ENCODE measurements at regions not wholly inside any gene's neighbourhood (a gene's known extent, or its start where the extent isn't known, plus 50 kb on each side); places are given as distances from the start of the nearest gene placed in this dataset.
A peak's percentile ranks its signal among the peaks of the same experiment; 100 is the strongest.
"Not testable (repeated sequence)": the region's sequence is repeated elsewhere in the genome, so short reads cannot be mapped to it uniquely, and the experiment has no call there.

DNA sequence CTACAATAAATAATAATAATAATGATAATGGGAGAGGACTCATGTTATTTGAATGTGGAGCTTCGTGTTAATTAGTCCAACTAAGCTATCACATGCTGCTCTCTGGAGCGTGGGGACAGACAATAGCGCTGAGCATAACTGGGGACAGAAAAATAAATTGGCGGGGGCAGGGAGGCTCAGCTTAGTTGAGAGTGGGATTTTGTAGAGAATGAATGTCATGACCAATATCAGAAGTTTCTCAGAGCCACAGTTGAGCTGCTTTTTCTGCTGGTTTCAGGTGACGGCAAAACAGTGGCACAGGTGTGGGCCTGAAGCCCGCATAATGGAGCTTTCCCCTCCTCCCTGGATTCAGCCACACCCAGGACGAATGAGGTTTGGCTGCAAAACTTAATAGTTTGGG, 111.1 kb upstream of the CAB39 start:
- FAIRE-seq (no peak), DNase-seq (no peak), ATAC-seq (no peak)
- no peaks in the 10 kb centered on the region for H3K4me1 ChIP-seq
- intact Hi-C loops (cut with DNase I): no loop called here
- no peak overlapping the region for H3K27ac ChIP-seq
- no peak overlapping the region for H3K4me3 ChIP-seq
- WGBS, 2 donors: 87 to 90% methylated on average over 7 of the region's 7 CpGs
- H3K36me3 ChIP-seq: no peaks in the 10 kb centered on the region
- H3K9me3 ChIP-seq: no peaks in the 10 kb centered on the region
- TF ChIP-seq, protein P1, sequence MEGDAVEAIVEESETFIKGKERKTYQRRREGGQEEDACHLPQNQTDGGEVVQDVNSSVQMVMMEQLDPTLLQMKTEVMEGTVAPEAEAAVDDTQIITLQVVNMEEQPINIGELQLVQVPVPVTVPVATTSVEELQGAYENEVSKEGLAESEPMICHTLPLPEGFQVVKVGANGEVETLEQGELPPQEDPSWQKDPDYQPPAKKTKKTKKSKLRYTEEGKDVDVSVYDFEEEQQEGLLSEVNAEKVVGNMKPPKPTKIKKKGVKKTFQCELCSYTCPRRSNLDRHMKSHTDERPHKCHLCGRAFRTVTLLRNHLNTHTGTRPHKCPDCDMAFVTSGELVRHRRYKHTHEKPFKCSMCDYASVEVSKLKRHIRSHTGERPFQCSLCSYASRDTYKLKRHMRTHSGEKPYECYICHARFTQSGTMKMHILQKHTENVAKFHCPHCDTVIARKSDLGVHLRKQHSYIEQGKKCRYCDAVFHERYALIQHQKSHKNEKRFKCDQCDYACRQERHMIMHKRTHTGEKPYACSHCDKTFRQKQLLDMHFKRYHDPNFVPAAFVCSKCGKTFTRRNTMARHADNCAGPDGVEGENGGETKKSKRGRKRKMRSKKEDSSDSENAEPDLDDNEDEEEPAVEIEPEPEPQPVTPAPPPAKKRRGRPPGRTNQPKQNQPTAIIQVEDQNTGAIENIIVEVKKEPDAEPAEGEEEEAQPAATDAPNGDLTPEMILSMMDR (IDR thresholded peaks at IDR 0.05): no peak
- H3K27me3 ChIP-seq: no peaks in the 10 kb centered on the region

DNA sequence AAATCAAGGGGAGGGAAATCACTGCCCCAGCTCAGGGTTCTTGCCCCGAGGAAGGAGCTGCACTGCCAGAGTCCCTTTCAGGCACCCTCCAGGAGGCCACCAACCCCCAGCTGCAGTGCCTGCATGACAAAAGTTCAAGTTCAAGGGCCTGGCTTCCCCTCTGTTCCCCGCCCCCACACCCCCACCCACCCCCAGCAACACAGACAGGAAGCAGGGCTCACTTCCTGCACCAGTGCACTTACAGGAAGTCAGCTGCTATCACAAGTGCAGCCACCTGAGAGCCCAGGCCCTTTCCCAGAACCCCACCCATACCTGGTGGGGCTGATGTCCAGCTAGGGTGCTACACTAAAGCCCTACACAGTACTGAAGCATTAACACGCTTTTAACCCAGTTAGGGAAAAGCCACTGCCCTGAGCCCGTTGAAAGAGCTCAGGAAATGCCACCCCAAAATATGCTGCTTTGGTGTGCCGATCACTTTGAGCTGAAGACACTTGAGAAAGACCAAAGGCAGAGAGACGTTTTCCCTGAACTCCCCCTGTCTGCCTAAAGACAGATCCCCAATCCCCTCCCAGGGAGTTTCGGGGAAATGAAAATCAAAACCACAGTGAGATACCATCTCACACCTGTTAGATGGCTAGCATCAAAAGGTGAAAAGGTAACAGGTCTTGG, 109.9 kb upstream of the CAB39 start:
- FAIRE-seq (no peak), ATAC-seq (no peak), DNase-seq (no peak)
- H3K27me3 ChIP-seq: no peaks in the 10 kb centered on the region
- no peaks in the 10 kb centered on the region for H3K36me3 ChIP-seq
- TF ChIP-seq, protein P1 (IDR thresholded peaks at IDR 0.05): no peak
- 67 to 77% methylated on average over 7 of the region's 7 CpGs for WGBS, 2 donors
- intact Hi-C loops (cut with DNase I): no loop called here
- H3K4me1 ChIP-seq: no peaks in the 10 kb centered on the region
- H3K9me3 ChIP-seq: no peaks in the 10 kb centered on the region
- H3K27ac ChIP-seq: no peak overlapping the region
- H3K4me3 ChIP-seq: no peak overlapping the region

DNA sequence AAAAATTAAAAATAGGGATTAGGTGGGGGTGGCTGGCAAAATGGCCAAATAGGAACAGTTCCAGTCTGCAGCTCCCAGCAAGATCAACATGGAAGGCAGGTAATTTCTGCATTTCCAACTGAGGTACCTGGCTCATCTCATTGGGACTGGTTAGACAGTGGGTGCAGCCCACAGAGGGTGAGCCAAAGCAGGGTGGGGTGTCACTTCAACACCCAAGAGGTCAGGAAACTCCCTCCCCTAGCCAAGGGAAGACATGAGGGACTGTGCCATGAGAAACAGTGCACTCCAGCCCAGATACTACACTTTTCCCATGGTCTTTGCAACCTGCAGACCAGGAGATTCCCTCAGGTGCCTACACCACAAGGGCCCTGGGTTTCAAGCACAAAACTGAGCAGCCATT, 109.3 kb upstream of the CAB39 start:
- DNase-seq; ATAC-seq; H3K36me3 ChIP-seq; H3K4me3 ChIP-seq; intact Hi-C loops (cut with DNase I); H3K4me1 ChIP-seq; H3K27ac ChIP-seq; H3K9me3 ChIP-seq; FAIRE-seq; H3K27me3 ChIP-seq: not testable (repeated sequence)

DNA sequence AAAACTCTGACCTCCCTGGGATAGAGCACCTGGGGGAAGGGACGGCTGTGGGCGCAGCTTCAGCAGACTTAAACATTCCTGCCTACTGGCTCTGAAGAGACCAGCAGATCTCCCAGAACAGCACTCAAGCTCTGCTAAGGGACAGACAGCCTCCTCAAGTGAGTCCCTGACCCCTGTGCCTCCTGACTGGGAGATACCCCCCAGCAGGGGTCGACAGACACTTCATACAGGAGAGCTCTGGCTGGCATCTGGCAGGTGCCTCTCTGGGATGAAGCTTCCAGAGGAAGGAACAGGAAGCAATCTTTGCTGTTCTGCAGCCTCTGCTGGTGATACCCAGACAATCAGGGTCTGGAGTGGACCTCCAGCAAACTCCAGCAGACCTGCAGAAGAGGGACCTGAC, 108.5 kb upstream of the CAB39 start:
- H3K27ac ChIP-seq; ATAC-seq; H3K27me3 ChIP-seq; FAIRE-seq; H3K4me3 ChIP-seq; H3K9me3 ChIP-seq; H3K4me1 ChIP-seq; intact Hi-C loops (cut with DNase I); H3K36me3 ChIP-seq; DNase-seq: not testable (repeated sequence)
- 61 to 69% methylated on average over 3 of the region's 3 CpGs for WGBS, 2 donors

DNA sequence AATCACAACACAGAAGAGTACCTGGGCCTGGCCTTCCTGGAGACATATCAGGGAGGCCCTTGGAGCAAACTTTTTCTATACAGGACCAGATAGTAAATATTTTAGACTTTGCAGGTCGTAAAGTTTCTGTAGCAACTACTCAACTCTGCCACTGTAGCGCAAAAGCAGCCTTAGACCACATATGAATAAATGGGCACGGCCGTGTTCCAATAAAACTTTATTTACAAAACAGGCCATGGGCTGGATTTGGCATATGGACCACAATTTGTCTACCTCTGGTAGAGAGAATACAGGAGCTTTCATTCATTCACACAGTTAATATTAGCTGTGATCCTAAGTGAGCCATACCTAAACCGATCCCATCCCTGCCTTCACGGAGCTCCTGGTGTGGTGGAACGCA, 98.6 kb upstream of the CAB39 start:
- TF ChIP-seq, protein P1 (IDR thresholded peaks at IDR 0.05): no peak
- no peaks in the 10 kb centered on the region for H3K36me3 ChIP-seq
- H3K4me1 ChIP-seq: no peaks in the 10 kb centered on the region
- DNase-seq (no peak), ATAC-seq (no peak), FAIRE-seq (no peak)
- H3K27ac ChIP-seq: no peak overlapping the region
- H3K9me3 ChIP-seq: no peaks in the 10 kb centered on the region
- no peaks in the 10 kb centered on the region for H3K27me3 ChIP-seq
- 90 to 92% methylated on average over 7 of the region's 7 CpGs for WGBS, 2 donors
- intact Hi-C loops (cut with DNase I): loop anchor here in 1 of 3 donors (5.0 kb wide), 1 partner anchor 607 kb away; no protein-coding TSS in a partner anchor
- H3K4me3 ChIP-seq: no peak overlapping the region

DNA sequence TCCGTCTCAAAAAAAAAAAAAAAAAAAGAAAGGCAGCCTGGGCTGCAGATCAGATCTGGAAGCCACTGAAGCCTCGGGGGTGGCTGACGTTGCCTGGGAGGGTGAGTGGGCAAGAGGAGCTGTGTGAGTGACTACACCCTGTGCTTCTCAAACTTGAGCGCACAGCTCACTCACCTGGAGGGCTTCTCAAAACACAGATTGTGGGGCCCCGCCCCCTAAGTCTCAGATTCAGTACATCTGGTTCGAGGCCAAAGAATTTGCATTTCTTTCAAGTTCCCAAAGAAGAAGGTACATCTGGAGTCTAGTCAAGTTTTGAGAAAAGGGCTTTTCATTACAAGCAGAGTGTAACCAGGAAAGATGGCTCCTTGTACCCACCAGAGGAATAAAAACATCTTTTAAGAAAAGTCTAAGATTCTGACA, 97.7 kb upstream of the CAB39 start:
- ATAC-seq: no peak

DNA sequence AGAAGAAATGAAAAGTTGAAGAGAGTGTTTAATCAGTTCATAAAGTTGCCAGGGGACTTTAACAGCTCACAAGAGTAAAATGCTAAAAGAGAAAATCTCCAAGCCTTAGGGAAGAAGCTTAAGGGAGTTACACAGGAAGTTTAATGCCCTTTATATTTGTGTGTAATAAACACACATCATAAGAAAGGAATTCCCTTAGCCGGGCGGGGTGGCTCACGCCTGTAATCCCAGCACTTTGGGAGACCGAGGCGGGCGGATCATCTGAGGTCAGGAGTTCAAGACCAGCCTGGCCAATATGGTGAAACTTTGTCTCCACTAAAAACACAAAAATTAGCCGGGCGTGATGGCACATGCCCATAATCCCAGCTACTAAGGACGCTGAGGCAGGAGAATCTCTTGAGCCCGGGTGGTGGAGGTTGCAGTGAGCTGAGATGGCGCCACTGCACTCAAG, 95.4 kb upstream of the CAB39 start:
- H3K27me3 ChIP-seq; H3K36me3 ChIP-seq; DNase-seq; H3K27ac ChIP-seq; H3K4me1 ChIP-seq; intact Hi-C loops (cut with DNase I); H3K9me3 ChIP-seq; H3K4me3 ChIP-seq; FAIRE-seq: not testable (repeated sequence)
- WGBS, 2 donors: 75 to 86% methylated on average over 11 of the region's 11 CpGs
- ATAC-seq: peak in 1 of 4 donors; percentile 25

More for the DNA sequence above, 97.7 kb upstream of the CAB39 start:
- no peaks in the 10 kb centered on the region for H3K4me1 ChIP-seq
- no peaks in the 10 kb centered on the region for H3K27me3 ChIP-seq
- DNase-seq: no peak
- H3K27ac ChIP-seq: no peak overlapping the region
- TF ChIP-seq, protein P1 (IDR thresholded peaks at IDR 0.05): no peak
- intact Hi-C loops (cut with DNase I): loop anchor here in 1 of 3 donors (5.0 kb wide), 1 partner anchor 608 kb away; no protein-coding TSS in a partner anchor
- H3K4me3 ChIP-seq: no peak overlapping the region
- 42 to 46% methylated on average over 5 to 6 of the region's 6 CpGs for WGBS, 2 donors
- no peaks in the 10 kb centered on the region for H3K36me3 ChIP-seq
- no peaks in the 10 kb centered on the region for H3K9me3 ChIP-seq
- no peak for FAIRE-seq

Measured in pancreas (tissue), 10 donors.